HG03432 (cell line): ENCODE measurements at regions not wholly inside any gene's neighbourhood (a gene's known extent, or its start where the extent isn't known, plus 50 kb on each side); places are given as distances from the start of the nearest gene placed in this dataset.

Experiments used
- ATAC-seq: cut with Tn5 transposase; IDR thresholded peaks from one replicate; pipeline ENCODE4 v1.9.1; 2021; ENCODE audit warnings: mild to moderate bottlenecking, moderate library complexity; ENCODE audit not compliant: unreplicated experiment

DNA sequence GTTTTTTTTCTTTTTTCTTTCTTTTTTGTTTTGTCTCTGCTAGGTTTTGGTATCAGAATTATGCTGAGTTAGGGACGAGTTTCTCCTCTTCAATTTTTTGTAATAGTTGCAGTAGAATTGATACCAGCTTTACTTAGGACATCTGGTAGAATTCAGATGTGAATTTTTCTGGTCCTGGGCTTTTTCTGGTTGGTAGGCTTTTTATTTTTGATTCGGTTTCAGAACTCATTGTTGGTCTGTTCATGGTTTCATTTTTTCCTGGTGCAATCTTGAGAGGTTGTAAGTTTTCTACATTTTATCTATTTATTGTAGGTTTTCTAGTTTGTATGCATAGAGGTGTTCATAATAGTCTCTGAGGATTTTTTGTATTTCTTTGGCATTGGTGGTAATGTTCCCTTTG lies 498.1 kb upstream of the CPEB2 start:
- ATAC-seq = no peak

DNA sequence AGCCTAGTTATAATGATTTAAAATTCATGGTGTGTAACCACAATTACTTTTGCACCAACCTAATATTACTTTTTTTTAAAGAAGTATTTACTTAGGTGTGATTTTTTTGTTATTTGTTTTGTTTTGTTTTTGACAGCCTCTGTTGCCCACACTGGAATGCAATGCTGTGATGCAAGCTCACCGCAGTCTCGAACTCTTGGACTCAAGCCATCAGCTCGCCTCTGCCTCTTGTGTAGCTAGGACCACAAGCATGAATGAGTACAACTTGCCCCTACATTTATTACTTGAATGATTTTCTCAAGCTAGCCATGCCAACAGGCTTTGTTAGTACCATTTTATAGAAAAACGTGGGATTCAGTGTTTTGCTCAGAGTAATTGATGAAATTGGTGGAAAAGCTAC lies 488.8 kb upstream of the CPEB2 start:
- ATAC-seq = no peak

DNA sequence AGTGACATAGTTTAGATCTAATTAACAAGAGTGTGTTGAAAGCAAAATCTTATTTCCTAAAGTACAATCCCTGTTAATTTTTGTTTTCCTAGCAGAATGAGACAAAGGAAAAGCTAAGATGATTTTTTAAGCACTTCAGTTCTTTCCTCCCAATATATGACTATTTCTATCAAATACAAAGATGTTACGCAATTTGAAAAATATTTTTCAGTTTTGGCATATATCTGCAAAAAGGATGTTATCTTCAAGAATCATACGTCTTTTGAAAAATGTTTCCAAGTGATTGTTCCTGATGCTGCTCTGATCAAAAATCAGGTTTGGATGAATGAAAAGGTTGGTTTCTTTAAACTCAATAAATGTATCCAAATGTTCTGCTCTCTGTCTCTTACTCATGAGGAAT lies 486.7 kb upstream of the CPEB2 start:
- ATAC-seq = no peak

DNA sequence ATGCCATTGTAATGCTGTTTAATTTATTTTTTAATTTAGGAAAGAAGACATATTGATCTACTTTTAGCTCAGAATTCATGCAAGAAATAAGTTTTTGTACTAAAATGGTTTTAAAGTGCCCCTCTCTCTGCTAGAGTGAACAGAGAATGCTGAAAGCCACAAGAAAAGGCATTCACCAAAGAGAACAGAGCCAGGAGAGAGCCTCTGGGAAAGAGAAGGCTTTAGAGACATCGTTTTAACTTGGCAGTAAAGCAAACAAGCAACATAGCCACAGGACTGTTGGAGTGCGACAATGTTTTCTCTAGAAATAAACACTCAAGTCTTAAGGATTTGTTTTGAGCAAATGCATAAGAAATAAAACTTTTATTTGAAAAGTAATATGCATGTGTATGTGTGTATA lies 484.1 kb upstream of the CPEB2 start:
- ATAC-seq = no peak

DNA sequence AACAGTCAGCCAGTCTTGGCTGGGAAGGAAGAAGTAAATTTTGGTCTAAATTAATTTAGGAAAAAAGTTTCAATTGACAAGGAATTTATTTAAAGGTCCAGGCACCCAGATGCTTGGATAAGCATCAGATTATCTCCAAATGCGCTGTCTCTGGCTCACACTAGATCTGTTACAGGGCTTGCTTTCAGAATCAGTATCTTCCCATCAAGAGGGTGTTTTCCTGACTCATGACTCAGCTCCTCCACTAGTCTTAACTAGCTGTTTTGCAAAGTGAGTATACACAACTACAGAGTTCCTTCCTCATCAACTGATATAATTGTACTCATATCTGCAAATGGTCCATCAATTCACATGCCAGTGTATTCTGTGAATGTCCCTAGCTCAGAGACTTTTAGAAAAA lies 482.1 kb upstream of the CPEB2 start:
- no peak for ATAC-seq

DNA sequence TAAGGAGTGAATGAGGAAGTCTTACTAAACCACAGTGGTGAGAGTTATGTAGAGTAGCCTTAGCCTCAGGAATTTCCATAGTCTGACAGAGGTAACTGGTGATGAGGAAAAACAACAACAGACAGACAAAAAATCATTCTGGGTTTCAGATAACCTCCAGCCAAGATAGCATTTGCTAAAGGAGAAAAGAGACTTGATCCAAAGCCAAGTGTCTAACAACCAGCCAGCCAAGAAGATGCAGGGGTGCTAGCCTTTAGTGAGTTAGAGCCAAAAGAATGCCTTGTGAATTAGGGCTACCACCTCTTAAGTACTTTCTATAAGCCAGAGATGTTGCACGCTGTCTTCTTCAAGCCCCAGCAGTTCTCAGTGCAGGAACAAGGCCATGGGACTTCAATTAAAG lies 478.0 kb upstream of the CPEB2 start:
- ATAC-seq = no peak

DNA sequence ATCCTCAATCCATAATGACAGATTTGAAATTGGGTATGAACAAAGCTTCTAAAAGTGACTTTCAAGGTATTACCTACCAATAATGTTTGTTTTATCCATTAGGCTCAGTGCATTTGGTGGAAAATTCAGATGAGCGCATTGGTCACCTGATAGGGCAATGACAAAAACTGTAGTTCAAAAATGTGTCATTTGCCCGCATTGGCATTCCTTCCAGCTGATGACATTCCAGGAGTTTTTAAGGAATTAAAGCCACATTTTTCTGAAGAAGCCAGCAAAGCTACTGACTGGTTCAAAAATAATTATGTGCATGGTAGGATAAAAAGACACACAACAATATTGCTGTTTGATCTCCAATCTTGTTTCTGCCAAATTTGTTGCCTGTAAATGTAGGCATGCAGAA lies 473.4 kb upstream of the CPEB2 start:
- ATAC-seq = no peak

DNA sequence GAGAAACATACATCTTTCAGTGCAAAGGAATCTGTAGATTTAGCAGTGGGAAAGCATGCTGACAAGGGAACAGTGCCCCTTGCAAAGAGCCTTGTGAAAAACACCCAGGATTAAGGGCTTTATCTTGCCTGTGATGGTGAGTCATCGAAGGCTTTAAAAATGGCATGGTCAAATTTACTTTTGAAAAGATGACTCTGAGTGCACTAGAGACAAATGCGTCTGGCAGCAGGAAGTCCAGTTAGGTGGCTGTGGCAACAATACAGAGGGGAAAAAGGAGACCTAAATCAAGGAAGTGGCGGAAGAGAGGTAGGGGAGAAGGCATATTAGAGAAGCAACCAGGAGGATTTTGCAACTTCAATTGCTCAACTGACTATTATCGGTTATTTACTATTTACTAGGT lies 472.6 kb upstream of the CPEB2 start:
- ATAC-seq = no peak

DNA sequence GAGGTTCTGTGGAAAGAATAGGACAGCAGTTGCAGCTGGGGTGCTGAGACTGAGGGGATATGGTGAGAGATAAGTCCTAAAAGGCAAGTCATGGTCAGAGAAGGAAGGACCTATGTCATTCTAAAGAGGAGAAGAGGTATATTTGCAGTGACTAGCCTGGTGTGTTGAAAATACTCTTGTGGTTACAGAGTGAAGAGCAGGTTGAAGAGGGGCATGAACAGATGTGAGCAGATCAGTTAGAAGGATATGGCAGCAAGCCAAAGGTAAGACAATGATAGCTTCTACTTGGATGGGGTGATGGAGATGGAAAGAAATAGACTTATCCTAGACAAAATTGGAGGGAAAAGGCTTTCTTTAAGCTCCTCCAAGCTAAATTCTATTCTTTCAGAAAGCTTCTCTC lies 469.8 kb upstream of the CPEB2 start:
- no peak for ATAC-seq

DNA sequence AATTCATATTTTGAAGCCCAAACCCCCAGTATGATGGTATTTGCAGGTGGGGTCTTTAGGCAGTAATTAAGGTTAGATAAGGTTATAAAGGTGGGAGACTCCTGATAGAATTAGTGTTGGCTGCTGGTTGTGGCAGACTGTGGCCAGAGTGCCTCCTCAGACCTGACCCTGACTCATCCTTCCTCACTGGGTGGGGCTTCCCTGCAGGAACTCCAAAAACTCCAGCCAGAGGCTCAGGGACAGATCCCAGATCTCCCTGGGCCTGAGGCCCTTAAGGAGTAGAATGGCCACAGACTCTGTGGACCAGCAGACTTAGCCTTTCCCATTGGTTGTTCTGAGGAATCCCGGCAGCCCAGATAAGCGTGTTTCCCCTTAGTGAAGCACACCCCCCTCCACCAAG lies 463.0 kb upstream of the CPEB2 start:
- no peak for ATAC-seq

DNA sequence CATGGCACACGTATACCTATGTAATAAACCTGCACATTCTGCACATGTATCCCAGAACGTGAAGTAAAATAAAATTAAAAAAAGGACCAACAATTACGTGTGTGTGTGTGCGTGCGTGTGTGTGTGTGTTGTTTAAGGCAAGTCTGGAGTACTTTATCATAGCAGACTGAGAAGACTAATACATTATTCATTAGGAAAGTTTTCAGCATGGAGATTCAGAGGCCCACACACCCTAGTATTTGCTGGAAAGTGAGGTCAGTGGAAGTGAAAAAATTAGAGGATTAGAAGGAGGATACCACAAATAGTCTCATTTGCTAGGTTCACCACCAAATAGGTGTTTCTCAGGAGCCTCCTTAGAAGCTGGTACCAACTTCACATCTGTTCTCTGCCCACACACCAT lies 457.1 kb upstream of the CPEB2 start:
- no peak for ATAC-seq

DNA sequence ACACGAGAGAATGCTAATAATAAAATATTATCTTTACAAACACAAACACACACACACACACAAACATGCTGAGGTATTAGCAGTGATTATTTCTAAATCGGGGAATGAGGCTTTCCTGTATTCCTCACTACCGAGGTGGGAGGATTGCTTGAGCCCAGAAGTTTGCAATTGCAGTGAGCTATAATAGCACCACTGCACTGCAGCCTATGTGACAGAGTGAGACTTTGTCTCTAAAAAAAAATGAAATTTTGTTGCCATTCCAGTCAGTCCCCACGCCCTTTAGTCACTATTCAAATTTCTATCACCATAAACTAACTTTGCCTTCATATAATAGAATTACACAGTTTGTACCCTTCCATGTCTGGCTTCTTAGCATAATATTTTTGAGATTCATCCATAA lies 456.5 kb upstream of the CPEB2 start:
- no peak for ATAC-seq

DNA sequence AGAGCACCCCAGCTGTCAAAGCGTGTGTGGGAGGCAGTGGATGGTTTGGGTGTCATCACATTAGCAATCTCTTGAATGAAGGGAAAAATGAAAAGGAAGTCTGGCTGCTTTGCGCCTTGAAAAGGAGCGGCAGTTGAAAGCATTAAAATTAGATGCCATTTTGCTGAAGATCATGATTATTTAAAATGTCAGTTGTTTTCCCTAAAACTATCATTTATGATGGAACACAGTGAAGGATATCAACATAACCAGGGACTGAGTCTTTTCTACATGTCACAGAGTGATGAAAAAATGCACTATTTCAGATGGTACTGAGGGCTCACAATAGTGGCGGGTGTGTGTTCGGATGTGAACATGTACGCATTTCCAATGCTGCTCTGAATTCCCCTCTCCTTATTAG lies 450.2 kb upstream of the CPEB2 start:
- no peak for ATAC-seq

DNA sequence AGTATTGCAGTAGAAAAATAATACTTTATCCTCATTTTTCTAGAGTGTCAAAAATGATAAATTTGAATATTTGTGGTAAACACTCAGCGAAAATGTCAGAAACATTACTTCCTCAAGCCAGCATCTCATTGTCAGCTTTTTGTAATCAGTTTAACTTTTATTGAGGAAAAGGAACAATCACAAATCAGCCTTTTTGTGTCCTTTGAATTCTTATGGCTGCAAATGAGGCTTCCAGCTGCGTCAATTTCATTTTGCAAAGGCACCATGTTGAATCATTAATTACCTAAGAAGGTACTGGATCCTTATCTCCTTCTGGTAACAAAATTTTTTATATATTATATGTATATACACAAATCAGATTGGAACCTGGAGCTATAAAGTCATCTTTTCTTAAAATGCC lies 442.6 kb upstream of the CPEB2 start:
- no peak for ATAC-seq

DNA sequence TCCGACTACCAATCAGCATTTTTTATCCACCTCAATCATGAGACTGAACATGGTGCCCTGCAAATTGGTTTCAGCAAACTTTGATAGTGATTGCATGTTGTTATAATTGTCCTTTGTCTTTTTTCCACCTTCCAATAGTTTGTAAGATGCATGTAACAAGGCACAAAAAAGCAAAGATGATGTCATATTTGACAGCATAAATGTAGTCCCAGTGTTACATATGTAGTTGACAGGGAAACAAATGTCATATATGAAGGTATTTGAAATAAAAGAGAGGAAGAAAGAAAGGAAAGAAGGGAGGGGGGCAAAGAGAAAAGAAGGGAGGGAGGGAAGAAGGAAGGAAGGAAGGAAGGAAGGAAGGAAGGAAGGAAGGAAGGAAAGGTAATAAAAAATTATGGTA lies 441.7 kb upstream of the CPEB2 start:
- no peak for ATAC-seq

DNA sequence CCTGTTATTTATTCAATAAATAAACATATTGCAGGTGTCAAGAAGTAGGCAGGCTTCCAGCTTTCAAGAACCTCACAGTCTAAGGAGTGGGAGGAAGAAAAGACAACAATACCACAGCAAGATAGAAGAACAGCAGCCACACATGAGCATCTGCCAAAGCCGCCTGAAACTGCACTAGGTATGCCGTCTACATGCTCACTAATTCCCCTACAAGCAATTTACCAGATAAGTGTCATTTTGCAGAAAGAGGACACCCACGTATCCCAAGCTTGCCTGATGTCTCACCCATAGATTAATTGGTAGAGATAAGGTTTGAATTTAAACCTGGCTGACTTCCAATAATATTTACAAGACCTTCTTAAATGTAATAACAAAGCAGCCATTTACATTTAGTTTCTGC lies 439.4 kb upstream of the CPEB2 start:
- ATAC-seq = no peak

DNA sequence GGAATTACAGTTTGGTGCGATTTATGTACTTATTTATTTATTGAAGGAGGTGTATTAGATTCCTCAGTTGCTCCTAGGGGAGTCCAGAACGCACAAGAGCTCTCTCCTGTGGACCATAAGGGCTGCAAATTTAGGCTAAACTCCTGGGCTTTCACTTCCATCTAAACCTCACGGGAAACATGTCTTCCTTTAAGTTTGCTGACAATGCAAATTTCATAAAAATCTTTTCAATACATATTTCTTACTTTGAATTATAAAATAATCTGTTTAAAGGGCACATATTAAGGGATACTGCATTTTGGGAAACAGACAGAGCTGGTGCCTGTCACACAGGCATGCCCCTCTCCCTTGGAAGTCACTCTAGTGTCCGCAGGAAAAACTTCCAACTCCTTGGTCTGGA lies 438.0 kb upstream of the CPEB2 start:
- no peak for ATAC-seq

DNA sequence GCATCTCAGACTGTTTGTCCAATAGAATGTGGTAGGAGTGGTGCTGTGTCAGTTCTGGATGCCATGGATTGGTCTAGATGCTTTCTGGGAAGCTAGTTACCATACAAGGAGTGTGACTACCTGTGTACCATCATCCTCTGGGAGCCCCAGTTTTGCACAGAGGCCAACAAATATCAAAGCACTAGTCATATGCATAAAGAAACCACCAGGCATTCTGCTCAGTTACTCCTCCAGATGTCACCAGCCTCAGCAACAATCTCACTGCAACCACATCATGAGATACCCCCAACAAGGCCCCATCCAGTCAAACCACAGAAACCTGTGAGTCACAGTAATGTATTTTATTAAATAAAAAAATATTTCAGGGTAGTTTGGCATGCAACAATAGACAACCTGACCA lies 435.8 kb upstream of the CPEB2 start:
- ATAC-seq = no peak

DNA sequence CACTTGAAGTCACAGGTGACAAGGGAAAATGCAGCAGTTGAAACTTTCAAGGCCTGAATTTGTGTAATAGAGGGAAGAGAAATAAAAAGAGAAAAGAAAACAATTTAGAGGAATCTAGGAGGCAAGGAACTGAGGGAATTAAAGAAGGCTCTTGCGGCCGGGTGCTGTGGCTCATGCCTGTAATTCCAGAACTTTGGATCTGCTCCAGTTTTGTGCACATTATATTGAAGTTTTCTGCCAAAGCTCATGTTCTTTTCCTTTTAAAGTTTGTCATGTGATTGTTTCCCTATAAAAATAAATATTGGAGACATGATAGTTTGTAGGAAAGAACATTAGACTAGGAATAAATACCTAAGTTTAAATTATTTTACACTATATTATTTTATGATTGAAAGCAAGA lies 433.9 kb upstream of the CPEB2 start:
- no peak for ATAC-seq

DNA sequence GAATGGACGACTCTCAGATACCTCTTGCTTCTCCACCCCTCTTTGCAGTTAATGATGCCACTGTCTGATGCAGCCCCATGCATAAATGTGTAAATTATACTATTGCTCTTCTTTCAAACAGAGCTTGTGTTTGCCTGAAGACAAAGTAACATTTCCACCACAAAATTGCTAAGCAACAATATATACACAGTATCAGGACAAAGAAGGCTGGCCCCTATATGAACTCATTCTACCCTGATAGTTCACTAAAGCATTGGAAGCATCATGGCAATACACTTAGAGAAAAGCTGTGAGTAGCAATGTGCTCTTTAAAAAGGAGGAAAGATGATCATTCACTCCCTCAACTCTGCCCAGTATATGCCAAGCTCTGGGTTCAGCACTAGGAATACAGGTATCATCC lies 427.0 kb upstream of the CPEB2 start:
- ATAC-seq = no peak

DNA sequence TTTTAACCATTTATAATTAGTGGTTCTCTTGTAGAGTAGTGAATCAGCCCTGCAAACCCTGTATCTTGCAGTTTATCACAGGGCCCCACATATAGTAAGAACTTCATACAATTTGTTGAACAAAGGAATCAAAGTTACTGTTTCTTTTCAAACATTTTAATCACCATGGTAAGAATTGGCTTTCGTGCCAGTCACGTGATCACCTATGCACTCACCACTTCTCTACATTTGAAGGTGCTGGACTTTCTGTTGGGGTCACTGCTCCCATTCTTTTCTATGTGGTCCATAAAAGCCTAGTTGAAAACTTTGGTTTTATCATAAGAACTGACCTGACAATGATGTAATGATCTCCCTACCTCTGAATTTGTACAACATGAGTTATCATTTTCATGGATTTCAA lies 426.4 kb upstream of the CPEB2 start:
- ATAC-seq = no peak

DNA sequence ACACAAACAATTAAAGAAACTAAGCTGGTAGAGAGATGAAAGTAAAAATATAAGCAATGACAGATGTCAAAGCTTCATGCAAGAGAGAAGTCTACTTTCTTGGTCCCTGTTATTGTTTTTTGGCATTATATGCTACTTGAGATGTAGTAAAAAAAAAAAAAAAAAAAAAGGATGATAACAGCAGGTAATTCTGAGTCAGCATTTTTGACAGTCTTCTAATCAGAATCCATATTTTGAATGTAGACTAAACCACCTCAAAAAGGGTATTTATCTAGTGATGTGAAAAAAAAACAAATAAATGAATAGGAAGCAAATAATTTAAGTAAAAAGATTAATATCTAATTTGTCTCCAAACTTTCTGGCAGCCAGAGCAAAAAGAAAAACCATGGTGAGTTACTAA lies 422.2 kb upstream of the CPEB2 start:
- no peak for ATAC-seq

DNA sequence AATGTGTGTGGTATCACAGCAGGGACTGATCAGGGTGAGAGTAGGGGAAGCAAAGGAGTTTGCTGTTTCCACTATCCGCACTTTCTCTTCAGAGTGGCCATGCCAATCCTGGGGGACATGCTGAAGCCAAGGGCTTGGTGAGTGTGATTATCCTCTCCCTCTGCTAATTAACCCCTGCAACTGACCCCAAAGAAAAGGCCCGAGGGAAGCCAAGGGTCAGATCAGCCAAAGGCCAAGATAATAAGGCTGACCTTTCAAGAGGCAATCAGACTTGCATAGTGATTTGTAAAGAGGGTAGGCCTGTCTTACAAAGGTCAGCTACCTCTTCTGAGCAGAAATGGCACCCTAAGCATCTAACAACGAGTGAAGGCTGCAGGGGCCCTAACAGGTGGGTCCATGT lies 420.5 kb upstream of the CPEB2 start:
- ATAC-seq = no peak

DNA sequence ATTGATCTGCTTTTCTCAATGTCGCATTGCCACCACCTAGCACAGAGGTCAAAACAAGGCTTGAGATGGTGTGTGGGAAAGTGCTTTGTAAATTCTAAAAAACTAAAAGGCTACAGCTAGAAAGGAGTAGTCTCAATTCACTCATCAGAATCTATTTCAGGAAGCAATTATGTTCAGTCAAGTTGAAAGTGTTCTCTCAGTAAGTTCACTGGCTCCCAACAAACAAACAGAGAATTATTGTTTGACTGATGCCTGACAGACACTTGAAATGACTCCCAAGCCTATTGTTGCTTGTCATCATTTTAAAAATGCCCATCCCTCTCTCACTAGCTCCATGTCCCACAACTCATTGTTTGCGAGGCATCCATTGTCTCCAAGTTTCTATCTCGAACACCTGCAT lies 419.6 kb upstream of the CPEB2 start:
- ATAC-seq = no peak
